HG02610 (cell line): ENCODE measurements at regions not wholly inside any gene's neighbourhood (a gene's known extent, or its start where the extent isn't known, plus 50 kb on each side); places are given as distances from the start of the nearest gene placed in this dataset.
A peak's percentile ranks its signal among the peaks of the same experiment; 100 is the strongest.

Experiments used
- ATAC-seq: cut with Tn5 transposase; IDR thresholded peaks from one replicate; pipeline ENCODE4 v1.9.1; 2021; ENCODE audit warnings: mild to moderate bottlenecking, moderate library complexity; ENCODE audit not compliant: unreplicated experiment

GRCh38 chr6:112697265-112697664, 350.1 kb downstream of the RFPL4B start:
- no peak for ATAC-seq

- ATAC-seq, result no peak
These were observed 354.1 kb downstream of the RFPL4B start for GRCh38 chr6:112701201-112701600.

GRCh38 chr6:112710710-112711109, 363.6 kb downstream of the RFPL4B start:
- no peak for ATAC-seq

- no peak for ATAC-seq
These were observed 366.3 kb downstream of the RFPL4B start for GRCh38 chr6:112713402-112713801.

- ATAC-seq, result no peak
These were observed 370.3 kb downstream of the RFPL4B start for GRCh38 chr6:112717401-112717800.

GRCh38 chr6:112717856-112718255, 370.7 kb downstream of the RFPL4B start:
- no peak for ATAC-seq

GRCh38 chr6:112725541-112726085, 378.5 kb downstream of the RFPL4B start:
- ATAC-seq, result no peak

GRCh38 chr6:112735129-112735528, 388.0 kb downstream of the RFPL4B start:
- no peak for ATAC-seq

- no peak for ATAC-seq
These were observed 392.6 kb downstream of the RFPL4B start for GRCh38 chr6:112739766-112740165.

- no peak for ATAC-seq
These were observed 396.2 kb downstream of the RFPL4B start for GRCh38 chr6:112743323-112743722.

- ATAC-seq, result no peak
These were observed 397.7 kb downstream of the RFPL4B start for GRCh38 chr6:112744827-112745226.

- ATAC-seq, result no peak
These were observed 398.6 kb downstream of the RFPL4B start for GRCh38 chr6:112745765-112746164.

- no peak for ATAC-seq
These were observed 402.5 kb downstream of the RFPL4B start for GRCh38 chr6:112749673-112750072.

- no peak for ATAC-seq
These were observed 405.2 kb downstream of the RFPL4B start for GRCh38 chr6:112752305-112752704.

- no peak for ATAC-seq
These were observed 405.7 kb downstream of the RFPL4B start for GRCh38 chr6:112752791-112753190.

GRCh38 chr6:112760831-112761230, 413.7 kb downstream of the RFPL4B start:
- ATAC-seq, result no peak

- no peak for ATAC-seq
These were observed 414.6 kb downstream of the RFPL4B start for GRCh38 chr6:112761740-112762139.

- ATAC-seq, result no peak
These were observed 417.2 kb downstream of the RFPL4B start for GRCh38 chr6:112764377-112764776.

- ATAC-seq, result no peak
These were observed 423.2 kb downstream of the RFPL4B start for GRCh38 chr6:112770308-112770707.

GRCh38 chr6:112773187-112773586, 426.1 kb downstream of the RFPL4B start:
- ATAC-seq, result no peak

GRCh38 chr6:112774319-112774718, 427.2 kb downstream of the RFPL4B start:
- no peak for ATAC-seq

GRCh38 chr6:112780498-112781096, 433.5 kb downstream of the RFPL4B start:
- ATAC-seq, result peak; percentile 92

GRCh38 chr6:112781241-112781640, 434.1 kb downstream of the RFPL4B start:
- ATAC-seq, result no peak
